ENCODE measurements at regions not wholly inside any gene's neighbourhood (a gene's known extent, or its start where the extent isn't known, plus 50 kb on each side); places are given as distances from the start of the nearest gene placed in this dataset.

GRCh38 chr21:14718951-14719350, 172.8 kb upstream of the SAMSN1 start:
- no peaks in the 10 kb centered on the region for H3K4me1 ChIP-seq
- DNase-seq (ENCODE audit: low spot score) = no peak
- H3K36me3 ChIP-seq = no peaks in the 10 kb centered on the region

GRCh38 chr21:14716761-14717396, 170.8 kb upstream of the SAMSN1 start:
- no peaks in the 10 kb centered on the region for H3K4me1 ChIP-seq
- H3K27me3 ChIP-seq = no peaks in the 10 kb centered on the region
- H3K9me3 ChIP-seq = peaks cover 0 to 13% of the 10 kb centered on the region in 2 donors
- H3K36me3 ChIP-seq = no peaks in the 10 kb centered on the region
- no peak for DNase-seq (ENCODE audit: low spot score)
- H3K4me3 ChIP-seq = no peak overlapping the region
- TF ChIP-seq, protein P1, sequence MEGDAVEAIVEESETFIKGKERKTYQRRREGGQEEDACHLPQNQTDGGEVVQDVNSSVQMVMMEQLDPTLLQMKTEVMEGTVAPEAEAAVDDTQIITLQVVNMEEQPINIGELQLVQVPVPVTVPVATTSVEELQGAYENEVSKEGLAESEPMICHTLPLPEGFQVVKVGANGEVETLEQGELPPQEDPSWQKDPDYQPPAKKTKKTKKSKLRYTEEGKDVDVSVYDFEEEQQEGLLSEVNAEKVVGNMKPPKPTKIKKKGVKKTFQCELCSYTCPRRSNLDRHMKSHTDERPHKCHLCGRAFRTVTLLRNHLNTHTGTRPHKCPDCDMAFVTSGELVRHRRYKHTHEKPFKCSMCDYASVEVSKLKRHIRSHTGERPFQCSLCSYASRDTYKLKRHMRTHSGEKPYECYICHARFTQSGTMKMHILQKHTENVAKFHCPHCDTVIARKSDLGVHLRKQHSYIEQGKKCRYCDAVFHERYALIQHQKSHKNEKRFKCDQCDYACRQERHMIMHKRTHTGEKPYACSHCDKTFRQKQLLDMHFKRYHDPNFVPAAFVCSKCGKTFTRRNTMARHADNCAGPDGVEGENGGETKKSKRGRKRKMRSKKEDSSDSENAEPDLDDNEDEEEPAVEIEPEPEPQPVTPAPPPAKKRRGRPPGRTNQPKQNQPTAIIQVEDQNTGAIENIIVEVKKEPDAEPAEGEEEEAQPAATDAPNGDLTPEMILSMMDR (IDR thresholded peaks at IDR 0.05) = no peak
- no peak overlapping the region for H3K27ac ChIP-seq

More at GRCh38 chr21:14718951-14719350, 172.8 kb upstream of the SAMSN1 start:
- Histone ChIP-seq H3K4me3 (no peak overlapping the region), H3K9me3 (peaks cover 0 to 3% of the 10 kb centered on the region in 2 donors), H3K27ac (no peak overlapping the region), H3K27me3 (no peaks in the 10 kb centered on the region)
- TF ChIP-seq, protein P1 (IDR thresholded peaks at IDR 0.05) = no peak

- peaks cover 0 to 13% of the 10 kb centered on the region in 2 donors for H3K9me3 ChIP-seq
- H3K4me3 ChIP-seq = no peak overlapping the region
- H3K27ac ChIP-seq = no peak overlapping the region
These were observed 167.0 kb upstream of the SAMSN1 start for GRCh38 chr21:14713109-14713508.

GRCh38 chr21:14712121-14712715, 166.1 kb upstream of the SAMSN1 start:
- DNase-seq (ENCODE audit: low spot score) = no peak
- peaks cover 0 to 13% of the 10 kb centered on the region in 2 donors for H3K9me3 ChIP-seq

More at GRCh38 chr21:14713109-14713508, 167.0 kb upstream of the SAMSN1 start:
- DNase-seq (ENCODE audit: low spot score) = no peak
- Histone ChIP-seq H3K36me3 (no peaks in the 10 kb centered on the region), H3K27me3 (no peaks in the 10 kb centered on the region), H3K4me1 (no peaks in the 10 kb centered on the region)
- TF ChIP-seq, protein P1 (IDR thresholded peaks at IDR 0.05) = no peak

GRCh38 chr21:14711287-14711686, 165.2 kb upstream of the SAMSN1 start:
- H3K27ac ChIP-seq = no peak overlapping the region
- H3K4me3 ChIP-seq = no peak overlapping the region
- H3K36me3 ChIP-seq = no peaks in the 10 kb centered on the region
- no peaks in the 10 kb centered on the region for H3K27me3 ChIP-seq
- H3K9me3 ChIP-seq = peaks cover 0 to 13% of the 10 kb centered on the region in 2 donors
- DNase-seq (ENCODE audit: low spot score) = no peak
- no peaks in the 10 kb centered on the region for H3K4me1 ChIP-seq
- TF ChIP-seq, protein P1 (IDR thresholded peaks at IDR 0.05) = no peak

More at GRCh38 chr21:14712121-14712715, 166.1 kb upstream of the SAMSN1 start:
- no peaks in the 10 kb centered on the region for H3K36me3 ChIP-seq
- TF ChIP-seq, protein P1 (IDR thresholded peaks at IDR 0.05) = no peak
- no peaks in the 10 kb centered on the region for H3K27me3 ChIP-seq
- H3K27ac ChIP-seq = no peak overlapping the region
- H3K4me1 ChIP-seq = no peaks in the 10 kb centered on the region
- no peak overlapping the region for H3K4me3 ChIP-seq
